HFF-Myc (cell line): ENCODE measurements at regions not wholly inside any gene's neighbourhood (a gene's known extent, or its start where the extent isn't known, plus 50 kb on each side); places are given as distances from the start of the nearest gene placed in this dataset.

Experiments used
- DNase-seq: peaks from one replicate; pipeline ENCODE4 v3.0.0-alpha.2; 2011; ENCODE audit warnings: low read depth; ENCODE audit errors: extremely low read depth
- H3K4me3 ChIP-seq: replicated peaks from 2 replicates; pipeline ENCODE4 v1.5.1; 2011; ENCODE audit warnings: low read depth, mild to moderate bottlenecking, control low read depth, low read length
- TF ChIP-seq, protein P1 (sequence below): IDR thresholded peaks from 2 replicates; pipeline ENCODE4 v1.5.1; 2012; ENCODE audit warnings: mild to moderate bottlenecking, low read depth, low read length, control low read depth; ENCODE audit errors: missing control alignments

DNA sequence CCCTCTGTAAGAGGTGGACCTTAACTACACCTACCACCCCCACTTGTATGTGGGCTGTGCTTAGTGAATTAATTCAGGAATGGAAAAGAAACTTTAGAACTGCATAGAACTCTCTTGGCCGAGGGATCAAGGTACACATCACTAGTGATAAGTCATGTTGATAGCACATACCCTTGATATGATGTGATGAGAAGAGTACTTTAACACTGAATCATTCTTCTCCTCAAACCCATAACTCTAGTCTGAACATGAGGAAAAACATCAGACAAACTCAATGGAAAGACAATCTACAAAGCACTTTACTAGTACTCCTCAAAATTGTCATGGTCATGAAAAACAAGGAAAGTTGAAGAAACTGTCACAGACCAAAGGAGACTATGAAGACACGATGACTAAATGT lies 87.6 kb downstream of the P2RY1 start:
- TF ChIP-seq, protein P1, sequence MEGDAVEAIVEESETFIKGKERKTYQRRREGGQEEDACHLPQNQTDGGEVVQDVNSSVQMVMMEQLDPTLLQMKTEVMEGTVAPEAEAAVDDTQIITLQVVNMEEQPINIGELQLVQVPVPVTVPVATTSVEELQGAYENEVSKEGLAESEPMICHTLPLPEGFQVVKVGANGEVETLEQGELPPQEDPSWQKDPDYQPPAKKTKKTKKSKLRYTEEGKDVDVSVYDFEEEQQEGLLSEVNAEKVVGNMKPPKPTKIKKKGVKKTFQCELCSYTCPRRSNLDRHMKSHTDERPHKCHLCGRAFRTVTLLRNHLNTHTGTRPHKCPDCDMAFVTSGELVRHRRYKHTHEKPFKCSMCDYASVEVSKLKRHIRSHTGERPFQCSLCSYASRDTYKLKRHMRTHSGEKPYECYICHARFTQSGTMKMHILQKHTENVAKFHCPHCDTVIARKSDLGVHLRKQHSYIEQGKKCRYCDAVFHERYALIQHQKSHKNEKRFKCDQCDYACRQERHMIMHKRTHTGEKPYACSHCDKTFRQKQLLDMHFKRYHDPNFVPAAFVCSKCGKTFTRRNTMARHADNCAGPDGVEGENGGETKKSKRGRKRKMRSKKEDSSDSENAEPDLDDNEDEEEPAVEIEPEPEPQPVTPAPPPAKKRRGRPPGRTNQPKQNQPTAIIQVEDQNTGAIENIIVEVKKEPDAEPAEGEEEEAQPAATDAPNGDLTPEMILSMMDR, result no peak
- DNase-seq, result no peak
- H3K4me3 ChIP-seq, result no peak overlapping the region

DNA sequence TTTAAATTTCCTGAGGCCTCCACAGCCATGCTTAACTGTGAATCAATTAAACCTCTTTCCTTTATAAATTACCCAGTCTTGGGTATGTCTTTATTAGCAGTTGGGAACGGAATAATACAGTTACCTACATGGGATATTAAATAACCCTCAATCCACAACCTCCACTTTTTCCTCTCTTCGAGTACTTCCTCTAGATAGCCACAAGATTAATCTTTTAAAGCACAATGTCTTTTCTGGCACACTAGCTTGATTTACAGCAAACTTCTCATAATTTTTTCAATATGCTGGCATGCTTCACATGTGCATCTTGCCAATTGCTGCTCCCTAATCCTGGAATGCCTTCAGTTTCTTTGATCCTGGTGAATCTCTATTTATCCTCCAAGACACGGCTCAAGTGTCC lies 92.2 kb downstream of the P2RY1 start:
- H3K4me3 ChIP-seq, result no peak overlapping the region
- no peak for DNase-seq
- TF ChIP-seq, protein P1, result no peak

DNA sequence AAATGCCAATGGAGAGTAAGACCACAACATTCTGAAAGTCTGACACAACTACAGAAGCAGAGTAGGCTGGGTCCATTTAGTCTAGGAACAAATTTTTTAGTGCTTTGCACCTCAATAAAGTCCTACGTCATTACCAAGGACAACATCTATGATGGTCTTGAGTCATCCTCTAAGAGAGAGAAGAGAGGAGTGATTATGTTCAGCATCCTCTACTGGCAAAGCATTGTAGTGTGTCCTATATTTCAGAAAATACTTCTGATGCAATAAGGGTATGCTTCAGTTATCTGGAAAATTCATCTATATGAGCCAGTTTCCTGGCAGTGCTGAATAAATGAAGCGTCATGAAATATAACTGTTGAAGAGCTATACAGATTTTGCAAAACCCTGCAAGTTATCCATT lies 95.6 kb downstream of the P2RY1 start:
- H3K4me3 ChIP-seq, result no peak overlapping the region
- DNase-seq, result no peak
- TF ChIP-seq, protein P1, result no peak

DNA sequence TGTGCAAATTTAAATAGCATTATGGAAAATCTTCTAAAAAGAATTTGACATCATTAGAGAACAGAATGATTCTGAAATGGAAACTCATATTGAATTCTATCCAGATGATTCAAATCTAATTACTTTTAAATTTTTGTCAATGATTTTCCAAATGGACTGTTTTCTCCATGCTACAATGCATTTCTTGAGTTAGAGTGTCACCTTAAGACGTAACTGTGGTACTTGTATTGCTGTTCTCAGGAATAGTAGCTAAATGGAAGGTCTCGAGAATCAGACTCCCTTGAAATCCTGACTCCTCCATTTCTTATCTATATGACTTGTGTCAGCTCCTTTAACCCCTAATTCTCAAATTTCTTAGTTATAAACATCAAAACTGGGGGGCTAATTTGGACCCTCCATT lies 102.3 kb downstream of the P2RY1 start:
- DNase-seq, result no peak

DNA sequence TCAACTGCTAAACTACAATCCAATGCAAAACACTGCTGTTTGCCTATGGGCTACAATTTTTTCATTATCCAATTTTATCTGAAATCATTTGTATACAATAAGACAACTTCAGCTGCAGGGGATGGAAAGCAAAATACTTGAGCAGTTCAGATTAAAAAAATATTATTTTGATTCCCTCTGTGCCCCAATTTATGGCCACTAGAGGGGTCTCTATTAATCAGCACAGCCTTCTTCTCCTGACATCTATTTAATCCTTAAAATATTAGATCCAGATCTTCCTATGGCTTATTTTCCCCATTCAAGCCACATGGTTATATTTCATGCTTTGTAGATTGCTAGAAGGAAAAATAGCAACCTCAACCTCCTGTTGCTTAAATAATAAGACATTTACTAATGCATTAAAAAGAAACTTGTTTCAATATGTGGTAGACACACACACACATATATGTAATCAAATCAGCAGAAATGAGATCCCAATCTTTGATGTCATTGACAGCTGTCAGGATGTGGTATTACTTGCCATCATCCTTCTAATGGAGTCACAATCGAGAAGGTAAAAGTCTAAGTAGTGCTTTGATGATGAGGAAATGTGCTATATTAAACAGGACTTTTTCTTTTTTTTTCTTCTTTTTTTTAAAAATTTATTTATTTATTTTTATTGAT lies 104.2 kb downstream of the P2RY1 start:
- DNase-seq, result no peak
- TF ChIP-seq, protein P1, result no peak
- no peak overlapping the region for H3K4me3 ChIP-seq

More for the DNA sequence above, 102.3 kb downstream of the P2RY1 start:
- no peak overlapping the region for H3K4me3 ChIP-seq
- TF ChIP-seq, protein P1, result no peak

DNA sequence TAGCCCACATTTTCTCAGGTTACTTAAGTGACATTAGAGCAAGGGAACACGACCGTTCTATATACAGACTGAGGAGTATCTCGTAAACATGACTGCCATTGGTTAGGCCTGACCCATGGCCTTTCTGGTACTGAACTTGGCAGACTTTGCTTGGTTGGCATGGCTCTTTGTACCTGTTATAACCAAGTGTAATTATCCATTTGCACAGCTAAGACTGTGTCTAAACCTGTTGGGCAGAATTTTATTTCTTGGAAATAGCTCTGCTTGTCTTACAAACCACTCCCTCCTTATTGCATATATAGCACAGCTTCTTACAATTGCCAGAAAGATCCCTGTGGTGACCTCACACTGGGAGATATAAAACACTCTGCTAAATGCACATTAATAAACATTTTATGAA lies 106.9 kb downstream of the P2RY1 start:
- TF ChIP-seq, protein P1, result no peak
- H3K4me3 ChIP-seq, result no peak overlapping the region
- DNase-seq, result no peak

DNA sequence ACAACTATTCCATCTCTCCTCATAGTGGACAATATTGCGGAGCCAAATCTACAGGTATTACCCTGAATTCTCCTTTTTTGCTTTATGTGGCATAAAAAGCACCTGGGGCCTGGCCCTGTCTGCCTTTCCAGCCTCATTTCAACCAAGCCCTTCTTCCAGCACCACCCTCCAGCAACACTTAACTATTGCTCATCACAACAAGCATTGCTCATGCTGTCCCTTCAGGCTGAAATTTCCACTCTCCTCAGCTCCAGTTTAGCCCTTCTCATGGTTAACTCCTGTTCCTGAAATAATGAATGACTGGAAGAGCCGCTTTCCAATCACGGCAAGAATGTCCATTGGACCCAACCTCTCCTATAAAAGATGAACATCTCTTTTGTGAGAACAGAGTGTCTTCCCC lies 107.4 kb downstream of the P2RY1 start:
- no peak for DNase-seq
- TF ChIP-seq, protein P1, result no peak
- no peak overlapping the region for H3K4me3 ChIP-seq
